ENCODE measurements at regions not wholly inside any gene's neighbourhood (a gene's known extent, or its start where the extent isn't known, plus 50 kb on each side); places are given as distances from the start of the nearest gene placed in this dataset.
A peak's percentile ranks its signal among the peaks of the same experiment; 100 is the strongest.

GRCh38 chr1:198903621-198904020 lies 264.8 kb downstream of the PTPRC start:
- Histone ChIP-seq H3K27ac (ENCODE audit: low read length) (peak overlapping the region; percentile 70), H3K4me3 (ENCODE audit: low read depth in 2 of 2, low read length in 2 of 2) (no peak overlapping the region), H3K9me3 (ENCODE audit: control insufficient read depth, insufficient read depth, low read depth, low read length) (no peaks in the 10 kb centered on the region), H3K36me3 (ENCODE audit: control insufficient read depth, insufficient read depth, low read length) (no peaks in the 10 kb centered on the region), H3K4me1 (ENCODE audit: control insufficient read depth, insufficient read depth, low read length) (peaks cover 45% of the 10 kb centered on the region), H3K27me3 (ENCODE audit: control insufficient read depth, insufficient read depth, low read length) (no peaks in the 10 kb centered on the region)
- DNase-seq (ENCODE audit: low read depth, low spot score) (no peak), ATAC-seq (no peak)
- intact Hi-C loops (cut with micrococcal nuclease; ENCODE audit: unreplicated experiment) (no loop called here), in situ Hi-C loops (cut with HindIII; ENCODE audit: low pct_unique_long_range_greater_than_20kb, low sequenced_read_pairs) (no loop called here)
- ChIA-PET POLR2A (interaction anchor here (0.6 kb wide), 2 partner anchors 8 to 208 kb away, joined by 5 read pairs; no protein-coding TSS in a partner anchor), CTCF (interaction anchor here (0.7 kb wide), 1 partner anchor 559 kb away, joined by 5 read pairs; no protein-coding TSS in a partner anchor)
- TF ChIP-seq POLR2AphosphoS5 (IDR thresholded peaks at IDR 0.05; ENCODE audit: low read depth, low read length) (no peak), TCF7L2 (IDR thresholded peaks at IDR 0.05; ENCODE audit: low read depth, low read length) (no peak), SIN3A (IDR thresholded peaks at IDR 0.05; ENCODE audit: borderline replicate concordance, insufficient read depth, low read depth, low read length) (no peak), CTCF (IDR thresholded peaks at IDR 0.05) (no peak), REST (IDR thresholded peaks at IDR 0.05; ENCODE audit: insufficient read depth in 1 of 2, low read depth in 2 of 2, low read length in 1 of 2) (no peak)
- no TSS peak for BruUV-seq (replicated peaks)

- BruUV-seq (replicated peaks), result no TSS peak
- ChIA-PET CTCF (interaction anchor here (0.7 kb wide), 1 partner anchor 559 kb away, joined by 5 read pairs; no protein-coding TSS in a partner anchor), POLR2A (interaction anchor here (0.6 kb wide), 1 partner anchor 9 kb away, joined by 5 read pairs; no protein-coding TSS in a partner anchor)
- in situ Hi-C loops (cut with HindIII; ENCODE audit: low pct_unique_long_range_greater_than_20kb, low sequenced_read_pairs), result no loop called here
- H3K9me3 ChIP-seq (ENCODE audit: control insufficient read depth, insufficient read depth, low read depth, low read length), result no peaks in the 10 kb centered on the region
- peak overlapping the region; percentile 70; the same call in 1 of the 2 replicates for H3K27ac ChIP-seq (ENCODE audit: low read length)
- TF ChIP-seq TCF7L2 (IDR thresholded peaks at IDR 0.05; ENCODE audit: low read depth, low read length) (no peak), CTCF (IDR thresholded peaks at IDR 0.05) (no peak), SIN3A (IDR thresholded peaks at IDR 0.05; ENCODE audit: borderline replicate concordance, insufficient read depth, low read depth, low read length) (no peak), POLR2AphosphoS5 (IDR thresholded peaks at IDR 0.05; ENCODE audit: low read depth, low read length) (no peak), REST (IDR thresholded peaks at IDR 0.05; ENCODE audit: insufficient read depth in 1 of 2, low read depth in 2 of 2, low read length in 1 of 2) (no peak)
- H3K4me1 ChIP-seq (ENCODE audit: control insufficient read depth, insufficient read depth, low read length), result peaks cover 45% of the 10 kb centered on the region
- ATAC-seq (no peak), DNase-seq (ENCODE audit: low read depth, low spot score) (no peak)
- intact Hi-C loops (cut with micrococcal nuclease; ENCODE audit: unreplicated experiment), result no loop called here
- H3K27me3 ChIP-seq (ENCODE audit: control insufficient read depth, insufficient read depth, low read length), result no peaks in the 10 kb centered on the region
- H3K4me3 ChIP-seq (ENCODE audit: low read depth in 2 of 2, low read length in 2 of 2), result no peak overlapping the region; a peak in 1 of 4 replicates
- H3K36me3 ChIP-seq (ENCODE audit: control insufficient read depth, insufficient read depth, low read length), result no peaks in the 10 kb centered on the region
Observed at GRCh38 chr1:198904321-198904720, 265.5 kb downstream of the PTPRC start.
